Glutamatergic neuron (in vitro differentiated cells): ENCODE measurements at regions not wholly inside any gene's neighbourhood (a gene's known extent, or its start where the extent isn't known, plus 50 kb on each side); places are given as distances from the start of the nearest gene placed in this dataset.
A peak's percentile ranks its signal among the peaks of the same experiment; 100 is the strongest.

Experiments used
- DNase-seq: peaks from one replicate; pipeline ENCODE4 v3.0.0; 2022
- H3K27ac Mint-ChIP-seq: one replicate; pipeline ENCODE4 v1.8.0; 2020; ENCODE audit warnings: mild to moderate bottlenecking, mixed read lengths, inconsistent platforms; ENCODE audit not compliant: unreplicated experiment
- H3K27me3 Mint-ChIP-seq: one replicate; pipeline ENCODE4 v1.8.0; 2020; ENCODE audit warnings: mild to moderate bottlenecking, moderate library complexity, mixed read lengths, inconsistent platforms; ENCODE audit not compliant: unreplicated experiment
- H3K36me3 Mint-ChIP-seq: one replicate; pipeline ENCODE4 v1.8.0; 2020; ENCODE audit warnings: mild to moderate bottlenecking, mixed read lengths, inconsistent platforms; ENCODE audit not compliant: unreplicated experiment
- H3K4me1 Mint-ChIP-seq: one replicate; pipeline ENCODE4 v1.8.0; 2020; ENCODE audit warnings: mild to moderate bottlenecking, low read depth, mixed read lengths, inconsistent platforms; ENCODE audit not compliant: unreplicated experiment
- H3K4me3 Mint-ChIP-seq: one replicate; pipeline ENCODE4 v1.8.0; 2020; ENCODE audit warnings: mild to moderate bottlenecking, mixed read lengths, inconsistent platforms; ENCODE audit not compliant: unreplicated experiment
- H3K9me3 Mint-ChIP-seq: one replicate; pipeline ENCODE4 v1.8.0; 2020; ENCODE audit warnings: mild to moderate bottlenecking, moderate library complexity, mixed read lengths, inconsistent platforms; ENCODE audit not compliant: unreplicated experiment
- TF ChIP-seq, protein P1 (sequence below): fragments of 200-600 bp; sonication (generic); IDR thresholded peaks from one replicate; pipeline ENCODE4 v1.5.0; 2021; ENCODE audit not compliant: partially characterized antibody, unreplicated experiment

GRCh38 chr16:27687605-27688004, 137.7 kb downstream of the KATNIP start:
- no peak overlapping the region for H3K27ac Mint-ChIP-seq
- peaks cover 9% of the 10 kb centered on the region for H3K4me1 Mint-ChIP-seq
- no peaks in the 10 kb centered on the region for H3K9me3 Mint-ChIP-seq
- H3K36me3 Mint-ChIP-seq: no peaks in the 10 kb centered on the region
- TF ChIP-seq, protein P1, sequence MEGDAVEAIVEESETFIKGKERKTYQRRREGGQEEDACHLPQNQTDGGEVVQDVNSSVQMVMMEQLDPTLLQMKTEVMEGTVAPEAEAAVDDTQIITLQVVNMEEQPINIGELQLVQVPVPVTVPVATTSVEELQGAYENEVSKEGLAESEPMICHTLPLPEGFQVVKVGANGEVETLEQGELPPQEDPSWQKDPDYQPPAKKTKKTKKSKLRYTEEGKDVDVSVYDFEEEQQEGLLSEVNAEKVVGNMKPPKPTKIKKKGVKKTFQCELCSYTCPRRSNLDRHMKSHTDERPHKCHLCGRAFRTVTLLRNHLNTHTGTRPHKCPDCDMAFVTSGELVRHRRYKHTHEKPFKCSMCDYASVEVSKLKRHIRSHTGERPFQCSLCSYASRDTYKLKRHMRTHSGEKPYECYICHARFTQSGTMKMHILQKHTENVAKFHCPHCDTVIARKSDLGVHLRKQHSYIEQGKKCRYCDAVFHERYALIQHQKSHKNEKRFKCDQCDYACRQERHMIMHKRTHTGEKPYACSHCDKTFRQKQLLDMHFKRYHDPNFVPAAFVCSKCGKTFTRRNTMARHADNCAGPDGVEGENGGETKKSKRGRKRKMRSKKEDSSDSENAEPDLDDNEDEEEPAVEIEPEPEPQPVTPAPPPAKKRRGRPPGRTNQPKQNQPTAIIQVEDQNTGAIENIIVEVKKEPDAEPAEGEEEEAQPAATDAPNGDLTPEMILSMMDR: no peak
- no peak for DNase-seq
- peaks cover 3% of the 10 kb centered on the region for H3K27me3 Mint-ChIP-seq
- H3K4me3 Mint-ChIP-seq: no peak overlapping the region

DNA sequence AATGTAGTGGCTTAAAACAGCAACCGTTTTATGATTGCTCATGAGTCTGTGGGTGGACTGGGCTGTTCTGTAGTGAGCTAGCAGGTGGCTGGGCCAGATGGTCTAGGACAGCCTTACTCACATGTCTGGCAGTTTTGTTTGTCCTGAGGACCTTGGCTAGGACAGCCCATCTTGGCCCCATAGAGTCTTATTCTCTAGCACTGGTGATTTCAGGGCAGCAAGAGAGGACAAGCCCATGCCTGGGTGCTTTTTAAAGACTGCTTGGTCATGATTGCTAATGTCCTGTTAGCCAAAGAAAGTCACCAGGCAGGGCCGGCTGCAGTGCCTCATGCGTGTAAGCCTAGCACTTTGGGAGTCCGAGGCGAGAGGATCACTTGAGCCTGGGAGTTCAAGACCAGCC, 139.8 kb downstream of the KATNIP start:
- no peak for DNase-seq
- no peak overlapping the region for H3K27ac Mint-ChIP-seq
- no peak overlapping the region for H3K4me3 Mint-ChIP-seq

DNA sequence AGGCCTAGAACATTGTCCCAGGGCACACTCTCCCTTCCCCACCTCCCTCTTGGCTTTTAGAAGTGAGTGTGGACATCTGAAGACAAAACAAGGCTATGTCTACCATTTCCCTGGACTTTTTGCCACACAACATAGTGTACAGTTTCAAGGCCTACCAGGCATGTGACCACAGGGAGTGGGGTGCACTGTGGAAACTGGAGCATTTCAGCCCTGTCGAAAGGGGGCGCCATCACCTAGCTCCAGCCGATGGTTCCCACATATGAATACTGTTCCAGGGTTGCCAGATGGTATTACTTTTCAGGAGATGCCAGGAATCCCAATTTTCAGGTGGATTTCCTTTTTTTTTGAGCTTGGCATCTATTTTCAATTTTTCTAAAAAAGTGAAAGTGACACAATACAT, 140.7 kb downstream of the KATNIP start:
- Mint-ChIP-seq H3K4me3 (no peak overlapping the region), H3K27ac (no peak overlapping the region), H3K9me3 (no peaks in the 10 kb centered on the region), H3K4me1 (peaks cover 9% of the 10 kb centered on the region), H3K27me3 (peaks cover 1% of the 10 kb centered on the region), H3K36me3 (no peaks in the 10 kb centered on the region)
- TF ChIP-seq, protein P1: peak; percentile 42
- DNase-seq: no peak

More for the DNA sequence above, 139.8 kb downstream of the KATNIP start:
- Mint-ChIP-seq H3K4me1 (peaks cover 9% of the 10 kb centered on the region), H3K27me3 (peaks cover 1% of the 10 kb centered on the region), H3K9me3 (no peaks in the 10 kb centered on the region), H3K36me3 (no peaks in the 10 kb centered on the region)
- TF ChIP-seq, protein P1: no peak

DNA sequence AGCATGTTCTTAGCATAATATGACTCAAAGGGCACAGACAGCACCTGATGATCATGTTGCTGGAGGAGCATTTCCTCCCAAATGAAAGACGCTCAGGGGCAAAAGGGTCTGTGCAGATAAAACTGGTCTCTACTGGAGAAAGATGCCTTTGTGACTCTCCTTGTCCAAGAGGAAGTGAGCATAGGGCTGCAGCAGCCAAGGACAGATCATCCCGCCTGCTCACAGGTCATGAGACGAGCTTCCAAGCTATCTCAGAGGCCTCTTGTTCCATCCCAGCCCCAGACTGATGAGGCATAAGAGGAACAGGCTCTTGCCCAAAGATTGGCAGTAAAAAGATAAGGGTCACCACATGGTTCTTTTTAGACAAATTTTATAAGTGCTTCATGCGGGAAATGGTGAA, 141.8 kb downstream of the KATNIP start:
- H3K27me3 Mint-ChIP-seq: peaks cover 1% of the 10 kb centered on the region
- no peak overlapping the region for H3K4me3 Mint-ChIP-seq
- no peaks in the 10 kb centered on the region for H3K9me3 Mint-ChIP-seq
- peaks cover 9% of the 10 kb centered on the region for H3K4me1 Mint-ChIP-seq
- TF ChIP-seq, protein P1: no peak
- no peak overlapping the region for H3K27ac Mint-ChIP-seq
- no peaks in the 10 kb centered on the region for H3K36me3 Mint-ChIP-seq
- DNase-seq: no peak

DNA sequence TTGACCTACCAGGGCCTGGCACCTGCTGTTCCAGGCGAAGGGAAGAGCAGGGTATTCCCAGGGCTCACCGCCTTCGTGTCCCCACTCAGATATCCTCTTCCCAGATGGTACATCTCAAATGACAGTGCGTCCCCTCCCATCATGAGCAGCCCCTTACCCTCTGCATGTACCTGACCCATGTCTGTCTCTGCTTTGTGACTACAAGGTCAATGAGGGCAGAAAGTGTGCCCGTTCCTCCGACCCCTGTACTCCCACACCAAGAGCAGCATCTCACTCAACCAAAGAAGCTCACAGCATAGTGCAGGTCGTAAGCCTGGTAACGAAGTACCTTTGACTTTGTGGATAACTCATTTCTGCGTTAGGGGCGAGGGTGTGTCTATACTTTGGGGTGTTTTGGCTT, 142.6 kb downstream of the KATNIP start:
- no peaks in the 10 kb centered on the region for H3K36me3 Mint-ChIP-seq
- TF ChIP-seq, protein P1: no peak
- H3K4me1 Mint-ChIP-seq: peaks cover 9% of the 10 kb centered on the region

More for the DNA sequence above, 142.6 kb downstream of the KATNIP start:
- no peak overlapping the region for H3K27ac Mint-ChIP-seq
- peaks cover 1% of the 10 kb centered on the region for H3K27me3 Mint-ChIP-seq
- H3K4me3 Mint-ChIP-seq: no peak overlapping the region
- no peaks in the 10 kb centered on the region for H3K9me3 Mint-ChIP-seq
- DNase-seq: no peak
